MM.1S (cell line): ENCODE measurements at regions not wholly inside any gene's neighbourhood (a gene's known extent, or its start where the extent isn't known, plus 50 kb on each side); places are given as distances from the start of the nearest gene placed in this dataset.

Source experiments
- DNase-seq: peaks from one replicate; pipeline ENCODE4 v3.0.0-alpha.2; 2015
- H2AFZ ChIP-seq: fragments of 300-600 bp; sonication (generic); 2 replicates; pipeline ENCODE4 v1.6.0; 2016; ENCODE audit warnings: antibody characterized with exemption, low read length
- H3F3A ChIP-seq: fragments of 300-600 bp; sonication (generic); 2 replicates; pipeline ENCODE4 v1.6.1; 2016; ENCODE audit warnings: mild to moderate bottlenecking, antibody characterized with exemption, low read length, moderate library complexity, mixed read lengths; ENCODE audit not compliant: insufficient read depth
- H3K27ac ChIP-seq: fragments of 300-600 bp; sonication (generic); 2 replicates; pipeline ENCODE4 v1.5.1; 2016; ENCODE audit warnings: mild to moderate bottlenecking, low read length
- H3K27me3 ChIP-seq: fragments of 300-600 bp; sonication (generic); replicated peaks from 2 replicates; pipeline ENCODE4 v1.6.0; 2016; ENCODE audit warnings: low read length; ENCODE audit not compliant: insufficient read depth
- H3K36me3 ChIP-seq: fragments of 300-600 bp; sonication (generic); replicated peaks from 2 replicates; pipeline ENCODE4 v1.6.1; 2016; ENCODE audit warnings: mild to moderate bottlenecking, low read length, mixed read lengths; ENCODE audit not compliant: insufficient read depth
- H3K4me1 ChIP-seq: fragments of 300-600 bp; sonication (generic); 2 replicates; pipeline ENCODE4 v1.6.1; 2016; ENCODE audit warnings: low read length, mixed read lengths
- H3K4me2 ChIP-seq: fragments of 300-600 bp; sonication (generic); 2 replicates; pipeline ENCODE4 v1.6.0; 2016; ENCODE audit warnings: low read depth, low read length
- H3K4me3 ChIP-seq: fragments of 300-600 bp; sonication (generic); 2 replicates; pipeline ENCODE4 v1.5.1; 2016; ENCODE audit warnings: low read length, mixed read lengths
- H3K79me2 ChIP-seq: fragments of 300-600 bp; sonication (generic); 2 replicates; pipeline ENCODE4 v1.6.1; 2016; ENCODE audit warnings: mixed run types, low read length, mixed read lengths
- H3K9ac ChIP-seq: fragments of 300-600 bp; sonication (generic); 2 replicates; pipeline ENCODE4 v1.6.1; 2016; ENCODE audit warnings: low read length, mixed read lengths
- H3K9me2 ChIP-seq: fragments of 300-600 bp; sonication (generic); replicated peaks from 2 replicates; pipeline ENCODE4 v1.6.1; 2016; ENCODE audit warnings: mild to moderate bottlenecking, low read length, mixed read lengths; ENCODE audit not compliant: insufficient read depth
- H3K9me3 ChIP-seq: fragments of 300-600 bp; sonication (generic); replicated peaks from 2 replicates; pipeline ENCODE4 v1.6.1; 2016; ENCODE audit warnings: mild to moderate bottlenecking, low read length, mixed read lengths; ENCODE audit not compliant: insufficient read depth
- H4K20me1 ChIP-seq: fragments of 300-600 bp; sonication (generic); 2 replicates; pipeline ENCODE4 v1.6.1; 2016; ENCODE audit warnings: mild to moderate bottlenecking, low read length, moderate library complexity, mixed read lengths; ENCODE audit not compliant: insufficient read depth
- CTCF ChIP-seq: fragments of 300-600 bp; sonication (generic); IDR thresholded peaks from 2 replicates; pipeline ENCODE4 v1.5.1; 2016; ENCODE audit warnings: antibody characterized with exemption, low read length, mixed read lengths
- EZH2 ChIP-seq: fragments of 300-600 bp; sonication (generic); optimal IDR thresholded peaks from 2 replicates; pipeline ENCODE3; 2017; ENCODE audit warnings: low read depth, mild to moderate bottlenecking, antibody characterized with exemption, low read length, mixed read lengths
- EZH2phosphoT487 ChIP-seq: fragments of 300-600 bp; sonication (generic); IDR thresholded peaks from 2 replicates; pipeline ENCODE4 v1.6.1; 2018; ENCODE audit warnings: antibody characterized with exemption, low read length

GRCh38 chr11:112829971-112830654 is 131.1 kb upstream of the NCAM1 start:
- no peaks in the 10 kb centered on the region for H4K20me1 ChIP-seq
- H3K27me3 ChIP-seq: no peaks in the 10 kb centered on the region
- H3K9ac ChIP-seq: no peak overlapping the region
- H2AFZ ChIP-seq: no peak overlapping the region
- TF ChIP-seq EZH2phosphoT487: no peak
- TF ChIP-seq EZH2: no peak
- no peak for TF ChIP-seq CTCF
- H3K9me2 ChIP-seq: no peaks in the 10 kb centered on the region
- no peak for DNase-seq
- no peaks in the 10 kb centered on the region for H3K36me3 ChIP-seq
- H3F3A ChIP-seq: no peaks in the 10 kb centered on the region
- H3K4me3 ChIP-seq: no peak overlapping the region
- H3K4me2 ChIP-seq: no peak overlapping the region
- no peaks in the 10 kb centered on the region for H3K4me1 ChIP-seq
- H3K9me3 ChIP-seq: no peaks in the 10 kb centered on the region
- no peaks in the 10 kb centered on the region for H3K79me2 ChIP-seq
- no peak overlapping the region for H3K27ac ChIP-seq

GRCh38 chr11:112831041-112831440 is 130.2 kb upstream of the NCAM1 start:
- Histone ChIP-seq H3K9me2 (no peaks in the 10 kb centered on the region), H3K27ac (no peak overlapping the region), H2AFZ (no peak overlapping the region), H3K36me3 (no peaks in the 10 kb centered on the region), H3K4me1 (no peaks in the 10 kb centered on the region), H3K27me3 (no peaks in the 10 kb centered on the region), H3K79me2 (no peaks in the 10 kb centered on the region), H3K4me2 (no peak overlapping the region), H3K9me3 (no peaks in the 10 kb centered on the region), H3F3A (no peaks in the 10 kb centered on the region), H4K20me1 (no peaks in the 10 kb centered on the region), H3K9ac (no peak overlapping the region), H3K4me3 (no peak overlapping the region)
- DNase-seq: no peak
- no peak for TF ChIP-seq CTCF
- TF ChIP-seq EZH2: no peak
- no peak for TF ChIP-seq EZH2phosphoT487

- H3K9me3 ChIP-seq: no peaks in the 10 kb centered on the region
- no peaks in the 10 kb centered on the region for H3K36me3 ChIP-seq
- no peaks in the 10 kb centered on the region for H3F3A ChIP-seq
- no peak for DNase-seq
- TF ChIP-seq EZH2phosphoT487: no peak
- no peak for TF ChIP-seq EZH2
- TF ChIP-seq CTCF: no peak
- H3K4me2 ChIP-seq: no peak overlapping the region
- no peaks in the 10 kb centered on the region for H3K27me3 ChIP-seq
- no peaks in the 10 kb centered on the region for H3K9me2 ChIP-seq
- H3K9ac ChIP-seq: no peak overlapping the region
- H2AFZ ChIP-seq: no peak overlapping the region
- H3K4me3 ChIP-seq: no peak overlapping the region
- H4K20me1 ChIP-seq: no peaks in the 10 kb centered on the region
- no peaks in the 10 kb centered on the region for H3K4me1 ChIP-seq
- no peaks in the 10 kb centered on the region for H3K79me2 ChIP-seq
- H3K27ac ChIP-seq: no peak overlapping the region
Observed at GRCh38 chr11:112831969-112832766, 129.1 kb upstream of the NCAM1 start.
